Right ventricle myocardium superior (tissue), 1 donor: ENCODE measurements at regions not wholly inside any gene's neighbourhood (a gene's known extent, or its start where the extent isn't known, plus 50 kb on each side); places are given as distances from the start of the nearest gene placed in this dataset.
A peak's percentile ranks its signal among the peaks of the same experiment; 100 is the strongest.
"Not testable (repeated sequence)": the region's sequence is repeated elsewhere in the genome, so short reads cannot be mapped to it uniquely, and the experiment has no call there.

ENCODE experiments used
- ATAC-seq: fragments of 200-7000 bp; cut with Tn5 transposase; one replicate; pipeline ENCODE4 v1.9.1; 2020; ENCODE audit warnings: mild to moderate bottlenecking; ENCODE audit not compliant: poor library complexity
- DNase-seq: peaks from one replicate; pipeline ENCODE4 v3.0.0-alpha.2; 2020
- intact Hi-C: fragments of 100-400 bp; cut with DNase I; formaldehyde crosslinking; loops from one replicate; pipeline ENCODE4 v1.11.2; 2022
- donor health status: DM: no; HTN: yes; CAD: no; lungs with severe emphysema.

DNA sequence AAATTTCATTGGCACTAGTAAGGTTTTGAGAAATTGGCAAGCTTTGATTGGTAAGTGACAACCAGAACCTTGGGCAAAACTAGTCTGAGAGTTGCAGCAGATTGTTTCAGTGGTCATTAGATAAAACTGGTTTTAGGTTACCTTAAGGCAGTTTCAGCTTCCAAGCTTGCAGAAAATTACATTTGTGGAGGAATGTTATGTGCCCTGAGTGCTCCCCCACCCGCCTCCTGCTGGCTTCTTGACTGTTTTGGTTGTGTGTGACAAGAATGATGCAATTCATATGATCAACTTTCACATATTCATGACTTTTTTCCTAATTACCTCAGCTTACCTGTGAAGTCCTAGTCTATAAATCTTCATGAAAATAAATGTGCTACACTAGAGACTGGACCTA lies 599.5 kb upstream of the ZNF804A start:
- intact Hi-C loops: no loop called here
- ATAC-seq: no peak

DNA sequence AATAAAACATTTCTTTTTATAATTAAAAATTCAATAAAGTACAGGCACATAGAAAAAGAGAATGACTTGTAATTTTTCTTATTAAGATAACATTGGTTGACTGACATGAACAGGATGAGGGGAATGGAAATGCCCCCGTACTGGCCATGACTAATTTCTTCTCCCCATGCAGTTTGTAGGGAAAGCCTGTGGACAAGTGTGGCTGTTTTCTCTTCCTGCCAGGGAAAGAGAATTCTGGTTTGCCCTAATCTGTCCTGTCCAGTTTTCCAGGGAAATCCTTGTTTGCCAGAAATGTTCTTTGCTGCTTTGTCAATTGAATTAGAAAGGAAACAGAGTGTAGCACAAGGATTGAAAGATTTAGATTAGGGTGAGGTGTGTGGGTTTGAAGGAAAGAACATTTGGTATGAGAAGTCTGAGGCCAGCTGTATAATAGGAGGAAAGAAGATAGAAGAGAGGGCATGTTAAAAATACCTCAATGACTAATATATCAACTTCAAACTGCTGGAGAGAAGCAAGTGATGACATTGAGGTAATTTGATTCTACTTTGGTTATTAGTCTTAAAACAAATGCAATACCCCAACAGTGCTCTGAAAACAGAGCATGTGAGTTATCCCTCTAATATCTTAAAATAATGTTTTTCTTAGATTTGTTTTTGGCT lies 593.9 kb upstream of the ZNF804A start:
- DNase-seq (no peak), ATAC-seq (peak; percentile 71)
- intact Hi-C loops: no loop called here

More for the DNA sequence above, 599.5 kb upstream of the ZNF804A start:
- no peak for DNase-seq

DNA sequence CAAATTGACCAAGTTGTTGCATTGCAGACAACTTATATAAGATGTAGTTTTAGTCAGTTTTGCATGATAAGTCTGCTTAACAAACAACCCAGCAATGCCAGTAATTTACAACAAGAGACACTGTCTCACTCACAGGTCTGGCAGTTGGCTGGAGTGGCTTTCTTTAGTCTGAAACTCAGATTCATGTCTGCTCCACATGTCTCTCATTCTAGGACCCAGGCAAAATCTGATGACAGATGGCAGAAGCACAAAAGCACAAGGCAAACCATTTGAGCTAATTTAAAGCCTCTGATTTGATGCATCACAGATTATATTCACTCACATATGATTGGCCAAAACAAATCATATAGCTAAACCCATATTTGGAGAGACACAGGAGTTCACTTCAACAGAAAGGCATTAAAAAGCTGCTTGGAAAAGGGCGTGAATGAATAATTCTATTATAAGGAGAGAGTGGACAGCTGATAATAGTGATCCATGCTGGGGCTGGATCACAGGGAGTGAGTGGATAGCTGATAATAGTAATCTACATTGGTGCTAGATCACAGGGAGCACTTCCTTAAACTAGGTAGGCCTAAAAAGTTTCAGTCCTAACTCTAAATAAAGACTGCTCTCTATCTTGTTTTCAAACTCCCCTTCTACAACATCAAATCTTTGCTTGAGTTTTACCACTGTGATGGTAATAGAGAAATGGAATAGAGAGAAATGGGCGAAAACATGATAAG lies 593.2 kb upstream of the ZNF804A start:
- intact Hi-C loops: no loop called here
- ATAC-seq (no peak), DNase-seq (no peak)

DNA sequence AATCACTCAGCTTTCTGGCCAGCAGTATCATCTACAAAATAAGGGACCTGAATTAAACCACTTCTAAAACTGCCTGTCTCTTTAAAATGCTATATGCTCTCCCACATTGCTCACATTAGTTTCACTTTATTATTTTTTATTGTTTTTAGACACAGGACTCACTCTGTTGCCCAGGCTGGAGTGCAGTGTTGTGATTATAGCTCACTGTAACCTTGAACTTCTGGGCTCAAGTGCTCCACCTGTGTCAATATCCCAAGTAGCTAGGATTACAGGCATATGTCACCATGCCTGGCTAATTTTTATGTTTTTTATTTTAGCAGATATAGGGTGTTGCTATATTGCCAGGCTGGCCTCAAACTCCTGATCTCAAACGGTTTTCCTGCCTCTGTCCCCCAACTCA lies 591.3 kb upstream of the ZNF804A start:
- DNase-seq (no peak), ATAC-seq (no peak)
- intact Hi-C loops: no loop called here

DNA sequence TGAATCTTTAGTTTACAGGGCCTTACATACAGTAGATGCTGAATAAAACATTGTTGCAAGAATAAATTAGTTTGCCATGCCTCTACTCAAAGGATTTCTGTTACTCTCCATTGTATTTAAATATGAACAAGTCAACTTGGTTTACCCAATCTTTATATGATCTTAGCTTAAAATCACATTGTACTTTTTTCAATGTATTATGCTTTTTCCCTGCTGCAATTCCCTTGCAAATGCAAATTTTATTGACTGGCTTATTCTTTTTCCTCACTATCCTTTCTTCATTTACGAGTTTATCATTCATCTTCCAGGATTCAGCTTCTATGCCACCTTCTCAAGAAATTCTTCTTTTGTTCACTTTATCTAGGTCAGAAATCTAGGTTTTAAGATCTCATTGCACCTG lies 571.4 kb upstream of the ZNF804A start:
- intact Hi-C loops: no loop called here
- ATAC-seq: no peak
- DNase-seq: no peak

DNA sequence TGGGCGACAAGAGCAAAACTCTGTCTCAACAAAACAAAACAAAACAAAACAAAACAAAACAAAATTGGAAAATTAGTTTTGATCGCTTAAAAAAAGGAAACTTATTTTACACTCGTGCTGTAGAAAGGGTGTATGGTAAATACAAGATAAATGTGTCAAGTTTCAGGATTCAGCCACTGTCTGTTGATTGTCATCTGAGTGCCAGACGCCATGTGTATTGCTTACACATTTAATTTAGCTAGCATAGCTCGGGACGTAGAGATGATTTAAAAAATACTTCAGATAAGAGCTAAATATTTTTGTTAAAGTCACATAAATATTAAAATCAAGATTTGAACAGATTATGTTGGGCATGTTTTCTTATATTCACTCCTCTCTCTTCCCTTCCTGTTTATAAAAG lies 568.1 kb upstream of the ZNF804A start:
- intact Hi-C loops: no loop called here
- ATAC-seq: no peak
- no peak for DNase-seq

DNA sequence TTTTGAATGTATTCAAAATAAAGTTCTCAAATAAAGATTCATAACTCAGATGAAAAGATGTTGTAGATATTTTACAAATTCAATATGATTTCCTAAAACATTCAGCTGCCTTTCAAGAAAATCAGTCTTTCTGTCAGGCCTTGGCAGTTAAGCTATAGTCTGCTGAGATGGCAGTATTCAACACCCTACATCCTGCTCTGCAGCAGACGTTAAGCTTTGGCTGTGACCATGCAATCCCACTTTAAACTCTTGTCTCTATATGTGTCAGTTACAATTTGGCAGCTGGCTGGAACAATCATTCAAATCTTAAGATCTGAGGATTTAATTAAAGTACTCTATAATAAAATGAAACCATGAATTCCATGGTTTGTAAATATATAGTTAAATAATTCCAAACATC lies 567.3 kb upstream of the ZNF804A start:
- DNase-seq: no peak
- ATAC-seq: no peak
- intact Hi-C loops: no loop called here

DNA sequence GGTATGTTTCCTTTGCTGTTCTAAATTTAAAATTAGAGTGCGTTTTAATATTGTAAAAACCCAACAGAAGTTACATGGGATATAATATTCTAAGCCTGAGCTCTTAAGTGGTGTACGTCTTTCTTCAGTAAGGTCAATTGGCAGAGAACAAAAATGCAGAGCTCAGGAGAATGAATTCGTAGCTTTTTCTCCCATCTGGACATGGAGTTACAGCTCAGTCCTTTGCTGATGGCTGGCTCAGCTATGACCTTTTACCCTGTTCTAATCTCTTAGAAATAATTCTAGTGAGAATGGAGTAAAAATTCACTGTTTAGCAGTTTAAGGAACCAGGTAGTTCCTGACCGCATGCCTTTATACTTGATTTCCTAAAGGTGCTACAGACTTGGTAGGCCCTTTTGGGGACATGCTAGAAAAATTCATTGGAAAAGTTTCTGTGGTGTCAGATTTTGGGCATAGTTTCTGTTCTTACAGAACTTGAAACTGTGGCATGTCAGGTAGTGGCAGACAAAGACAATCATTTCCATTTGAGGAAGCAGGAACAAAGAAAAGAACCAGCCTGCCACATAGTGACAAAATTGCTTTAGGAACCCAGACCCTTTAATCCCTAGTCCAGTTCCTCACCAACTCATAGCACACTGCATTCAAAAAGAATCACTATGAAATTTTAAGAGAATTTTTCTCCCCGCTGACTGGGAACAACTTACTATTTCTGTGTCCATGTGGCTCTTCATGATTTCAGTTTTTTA lies 566.8 kb upstream of the ZNF804A start:
- intact Hi-C loops: no loop called here
- DNase-seq (no peak), ATAC-seq (no peak)

DNA sequence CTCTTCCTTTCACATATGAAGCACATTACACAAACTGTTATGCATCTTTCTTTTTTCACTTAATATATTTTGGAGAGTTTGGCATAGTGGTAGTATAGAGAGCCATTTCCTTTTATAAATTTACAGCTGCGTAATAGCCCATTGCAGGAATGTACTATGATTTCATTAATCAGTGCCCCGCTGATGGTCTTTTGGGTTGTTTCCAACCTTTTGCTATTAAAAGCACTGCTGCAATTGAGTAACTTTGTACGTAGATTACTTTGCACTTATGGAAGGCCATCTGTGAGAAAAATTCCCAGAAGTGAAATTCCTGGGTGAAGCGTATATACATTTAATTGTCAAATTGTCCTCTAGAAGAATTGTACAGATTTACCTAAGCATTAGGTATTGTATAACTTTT lies 565.3 kb upstream of the ZNF804A start:
- no peak for DNase-seq
- intact Hi-C loops: no loop called here
- no peak for ATAC-seq

DNA sequence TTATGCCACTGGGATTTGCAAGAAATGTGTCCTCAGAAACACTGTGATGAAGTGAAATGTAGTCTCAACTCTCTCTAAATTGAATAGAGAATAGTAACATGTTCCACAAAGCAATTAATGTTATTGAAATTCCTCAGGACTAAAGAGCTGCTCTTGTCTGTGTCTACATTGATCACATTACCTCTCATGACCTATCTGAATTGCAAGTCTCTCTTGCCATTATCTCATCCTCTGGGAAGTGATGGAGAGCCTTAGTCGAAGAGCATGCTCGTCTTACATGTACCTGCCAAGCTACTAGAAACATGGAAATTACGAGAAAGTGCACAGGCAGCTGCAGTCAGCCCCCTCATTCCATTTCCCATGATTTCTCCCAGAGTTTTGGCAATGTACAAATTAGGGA lies 561.1 kb upstream of the ZNF804A start:
- ATAC-seq: no peak
- no peak for DNase-seq
- intact Hi-C loops: no loop called here

DNA sequence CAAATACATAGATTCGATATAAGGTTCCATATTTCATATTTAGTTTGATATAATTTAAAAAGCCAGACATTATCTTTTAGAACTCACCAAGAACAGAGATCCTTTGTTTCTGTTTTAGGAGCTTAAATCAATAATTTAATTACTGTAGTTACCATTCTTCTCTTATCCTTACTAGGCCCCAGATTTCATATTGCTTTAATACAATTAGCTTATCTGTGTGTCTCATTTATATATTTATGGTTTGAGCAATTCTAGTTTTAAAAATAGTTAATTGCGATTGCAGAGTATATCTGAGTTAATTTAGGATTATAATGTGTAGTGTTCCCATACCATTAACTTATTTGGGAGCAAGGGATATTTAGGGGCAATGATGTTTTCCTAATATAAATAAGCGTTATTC lies 558.8 kb upstream of the ZNF804A start:
- intact Hi-C loops: no loop called here
- no peak for ATAC-seq
- no peak for DNase-seq

DNA sequence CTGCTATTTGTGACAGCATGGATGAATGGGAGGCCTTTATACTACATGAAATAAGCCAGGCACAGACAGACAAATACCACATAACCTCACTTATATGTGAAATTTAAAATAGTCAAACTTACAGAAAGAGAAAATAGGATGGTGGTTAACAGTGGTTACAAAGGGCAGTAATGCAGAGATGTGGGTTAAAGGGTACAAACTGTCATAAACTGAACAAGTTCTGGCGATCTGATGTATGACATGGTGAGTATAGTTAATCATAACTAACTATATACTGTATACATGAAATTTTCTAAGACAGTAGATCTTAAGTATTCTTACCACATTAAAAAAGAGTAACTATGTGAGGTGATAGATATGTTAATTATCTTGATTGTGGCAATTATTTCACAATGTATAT lies 558.1 kb upstream of the ZNF804A start:
- intact Hi-C loops: no loop called here
- ATAC-seq (no peak), DNase-seq (no peak)

DNA sequence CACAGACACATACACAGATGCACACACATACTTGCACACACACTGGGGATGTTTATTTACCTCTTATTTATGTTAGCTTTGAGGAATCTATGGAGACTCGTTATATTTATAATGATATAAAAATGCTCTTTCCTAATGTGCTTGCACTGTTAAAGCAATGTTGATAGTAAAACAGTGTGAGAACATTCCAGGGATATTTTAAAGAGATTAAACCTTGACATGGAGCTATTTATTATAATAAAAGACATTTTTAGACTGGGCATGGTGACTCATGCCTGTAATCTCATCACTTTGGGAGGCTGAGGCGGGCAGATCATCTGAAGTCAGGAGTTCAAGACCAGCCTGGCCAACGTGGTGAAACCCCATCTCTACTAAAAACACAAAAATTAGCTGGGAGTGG lies 557.3 kb upstream of the ZNF804A start:
- intact Hi-C loops: no loop called here
- DNase-seq: no peak
- no peak for ATAC-seq

DNA sequence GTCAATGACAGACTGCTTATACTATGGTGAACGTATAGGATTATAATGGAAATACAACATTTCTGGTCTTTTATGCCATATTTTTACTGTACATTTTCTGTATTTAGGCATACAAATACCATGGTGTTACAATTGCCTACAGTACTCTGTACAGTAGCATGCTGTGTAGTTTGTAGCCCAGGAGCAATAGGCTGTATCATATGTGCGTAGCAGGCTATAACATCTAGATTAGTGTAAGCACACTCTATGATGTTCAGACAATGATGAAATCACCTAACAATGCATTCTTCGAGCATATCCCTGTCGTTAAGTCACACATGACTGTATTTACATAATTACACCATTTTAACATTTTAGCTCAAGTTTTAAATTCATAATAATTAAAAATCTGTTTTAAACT lies 556.6 kb upstream of the ZNF804A start:
- intact Hi-C loops: no loop called here
- ATAC-seq (no peak), DNase-seq (no peak)

DNA sequence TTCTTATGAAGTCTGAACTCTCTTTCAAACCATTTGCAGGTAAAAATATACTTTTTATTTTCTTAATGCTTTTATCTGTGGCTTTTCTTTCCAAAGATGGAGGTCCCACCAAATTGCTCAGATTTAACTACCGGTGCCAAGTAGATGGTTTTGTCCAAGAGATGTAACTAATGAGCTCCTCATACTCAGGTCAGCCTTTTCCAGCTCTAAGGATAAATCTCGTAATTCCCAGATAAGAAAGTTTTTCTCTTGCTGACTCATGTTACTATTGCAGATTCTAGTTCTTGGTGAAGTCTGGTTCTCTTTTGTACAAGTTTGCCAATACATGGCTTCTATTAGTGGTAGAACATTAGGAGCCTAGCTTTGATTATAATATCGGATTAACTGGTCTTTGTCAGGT lies 550.8 kb upstream of the ZNF804A start:
- no peak for DNase-seq
- intact Hi-C loops: no loop called here

DNA sequence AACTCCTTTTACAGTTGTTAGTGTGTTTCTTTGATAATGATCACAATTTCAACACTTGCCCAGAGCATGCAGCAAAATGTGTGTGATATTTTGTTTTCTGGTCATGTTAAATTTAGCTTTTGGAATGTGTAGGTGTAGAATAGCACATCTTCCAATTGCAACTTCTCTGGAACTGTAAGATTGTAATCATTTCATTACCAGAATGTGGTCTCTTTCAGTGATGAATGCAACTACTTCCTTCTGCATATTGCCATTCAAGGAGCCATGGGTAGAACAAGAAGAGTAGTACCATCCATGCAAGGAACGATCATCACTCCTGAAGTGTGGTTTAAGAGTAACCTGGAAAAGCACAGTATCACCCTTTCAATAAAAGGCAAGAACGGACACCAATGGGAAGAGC lies 548.8 kb upstream of the ZNF804A start:
- no peak for ATAC-seq
- intact Hi-C loops: no loop called here
- DNase-seq: no peak

More for the DNA sequence above, 550.8 kb upstream of the ZNF804A start:
- ATAC-seq: no peak

DNA sequence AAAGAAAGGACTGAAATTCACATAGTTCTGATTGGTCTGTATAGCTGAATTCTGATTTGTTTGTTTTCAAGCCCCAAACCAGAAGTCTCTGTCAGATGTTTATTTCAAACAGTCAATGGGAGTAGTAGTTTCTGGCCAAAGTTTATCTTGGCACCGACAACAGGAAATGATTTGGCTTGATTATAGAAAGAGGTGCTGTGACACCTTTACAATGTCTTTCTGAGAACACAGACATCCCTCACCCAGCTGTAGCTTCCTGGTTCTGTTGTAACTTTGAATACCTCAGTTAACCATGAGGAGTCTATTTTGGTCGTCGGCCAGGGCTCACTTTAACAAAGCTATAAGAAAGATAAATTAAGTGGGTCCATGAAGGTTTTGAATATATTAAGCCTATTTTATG lies 545.0 kb upstream of the ZNF804A start:
- intact Hi-C loops: no loop called here
- ATAC-seq (no peak), DNase-seq (no peak)

DNA sequence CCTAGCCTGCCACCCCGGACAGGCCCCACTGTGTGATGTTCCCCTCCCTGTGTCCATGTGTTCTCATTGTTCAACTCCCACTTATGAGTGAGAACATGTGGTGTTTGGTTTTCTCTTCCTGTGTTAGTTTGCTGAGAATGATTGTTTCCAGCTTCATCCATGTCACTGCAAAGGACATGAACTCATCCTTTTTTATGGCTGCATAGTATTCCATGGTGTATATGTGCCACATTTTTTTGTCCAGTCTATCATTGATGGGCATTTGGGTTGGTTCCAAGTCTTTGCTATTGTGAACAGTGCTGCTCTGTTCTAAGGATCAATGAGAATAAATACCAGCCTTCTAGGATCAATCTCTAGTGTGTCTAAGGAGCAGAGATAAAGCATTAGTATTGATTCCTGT lies 543.9 kb upstream of the ZNF804A start:
- ATAC-seq, intact Hi-C loops, DNase-seq: not testable (repeated sequence)

DNA sequence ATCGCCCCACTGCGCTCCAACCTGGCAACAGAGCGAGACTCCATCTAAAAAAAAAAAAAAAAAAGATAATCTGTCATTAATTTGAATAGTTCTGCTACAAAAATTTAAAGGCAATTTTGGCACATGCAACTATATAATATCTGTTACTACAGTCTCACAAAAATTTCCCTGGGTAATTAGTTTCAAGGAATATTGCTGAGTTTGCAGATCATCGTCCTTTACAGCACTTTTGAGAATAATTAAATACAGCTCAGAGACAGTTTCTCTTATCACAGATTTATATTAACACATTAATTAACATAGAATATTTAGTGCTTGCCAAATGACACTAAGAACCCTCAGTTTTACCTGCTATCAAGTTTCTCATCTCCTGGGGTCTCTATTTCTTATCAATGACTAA lies 540.4 kb upstream of the ZNF804A start:
- intact Hi-C loops: no loop called here
- ATAC-seq (no peak), DNase-seq (no peak)

DNA sequence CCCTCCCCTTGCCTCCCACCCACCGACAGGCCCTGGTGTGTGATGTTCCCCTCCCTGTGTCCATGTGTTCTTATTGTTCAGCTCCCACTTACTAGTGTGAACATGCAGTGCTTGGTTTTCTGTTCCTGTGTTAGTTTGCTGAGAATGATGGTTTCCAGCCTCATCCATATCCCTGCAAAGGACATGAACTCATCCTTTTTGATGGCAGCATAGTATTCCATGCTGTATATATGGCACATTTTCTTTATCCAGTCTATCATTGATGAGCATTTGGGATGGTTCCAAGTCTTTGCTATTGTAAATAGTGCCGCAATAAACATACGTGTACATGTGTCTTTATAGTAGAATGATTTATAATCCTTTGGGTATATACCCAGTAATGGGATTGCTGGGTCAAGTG lies 538.1 kb upstream of the ZNF804A start:
- intact Hi-C loops, ATAC-seq, DNase-seq: not testable (repeated sequence)
